ENCODE measurements at regions not wholly inside any gene's neighbourhood (a gene's known extent, or its start where the extent isn't known, plus 50 kb on each side); places are given as distances from the start of the nearest gene placed in this dataset.
"Not testable (repeated sequence)": the region's sequence is repeated elsewhere in the genome, so short reads cannot be mapped to it uniquely, and the experiment has no call there.

DNA sequence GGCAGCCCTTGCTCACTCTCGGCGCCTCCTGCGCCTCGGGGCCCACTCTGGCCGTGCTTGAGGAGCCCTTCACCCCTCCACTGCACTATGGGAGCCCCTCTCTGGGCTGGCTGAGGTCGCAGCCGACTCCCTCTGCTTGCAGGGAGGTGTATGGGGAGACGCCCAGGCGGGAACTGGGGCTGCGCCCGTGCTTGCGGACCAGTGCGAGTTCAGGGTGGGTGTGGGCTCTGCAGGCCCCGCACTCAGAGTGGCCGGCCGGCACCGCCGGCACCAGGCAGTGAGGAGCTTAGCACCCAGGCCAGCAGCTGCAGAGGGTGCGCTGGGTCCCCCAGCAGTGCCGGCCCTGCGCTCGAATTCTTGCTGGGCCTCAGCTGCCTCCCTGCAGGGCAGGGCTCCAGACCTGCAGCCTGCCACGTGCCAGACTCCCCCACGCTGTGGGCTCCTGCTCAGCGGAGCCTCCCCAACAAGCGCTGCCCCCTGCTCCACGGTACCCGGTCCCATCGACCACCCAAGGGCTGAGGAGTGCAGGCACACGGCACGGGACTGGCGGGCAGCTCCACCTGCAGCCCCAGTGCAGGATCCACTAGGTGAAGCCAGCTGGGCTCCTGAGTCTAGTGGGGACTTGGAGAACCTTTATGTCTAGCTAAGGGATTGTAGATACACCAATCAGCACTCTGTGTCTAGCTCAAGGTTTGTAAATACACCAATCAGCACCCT lies 54.0 kb upstream of the WWC2 start:
- not testable (repeated sequence) for DNase-seq

DNA sequence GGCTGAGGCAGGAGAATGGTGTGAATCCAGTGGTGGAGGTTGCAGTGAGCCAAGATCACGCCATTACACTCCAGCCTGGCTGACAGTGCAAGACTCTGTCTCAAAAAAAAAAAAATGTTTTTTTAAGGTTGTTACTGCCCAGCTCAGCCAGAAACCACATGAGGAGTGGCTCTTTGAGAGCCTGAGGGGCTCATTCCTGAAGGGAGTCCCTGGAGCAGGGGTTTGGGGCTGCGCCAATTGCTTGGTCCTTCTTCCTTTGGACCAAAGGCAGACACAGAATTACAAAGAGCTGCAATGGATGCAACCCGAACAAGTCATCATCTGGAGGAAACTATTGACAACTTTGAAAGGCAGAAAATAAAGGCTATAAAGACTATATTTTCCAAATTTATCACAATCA lies 60.6 kb upstream of the WWC2 start:
- DNase-seq: no peak

DNA sequence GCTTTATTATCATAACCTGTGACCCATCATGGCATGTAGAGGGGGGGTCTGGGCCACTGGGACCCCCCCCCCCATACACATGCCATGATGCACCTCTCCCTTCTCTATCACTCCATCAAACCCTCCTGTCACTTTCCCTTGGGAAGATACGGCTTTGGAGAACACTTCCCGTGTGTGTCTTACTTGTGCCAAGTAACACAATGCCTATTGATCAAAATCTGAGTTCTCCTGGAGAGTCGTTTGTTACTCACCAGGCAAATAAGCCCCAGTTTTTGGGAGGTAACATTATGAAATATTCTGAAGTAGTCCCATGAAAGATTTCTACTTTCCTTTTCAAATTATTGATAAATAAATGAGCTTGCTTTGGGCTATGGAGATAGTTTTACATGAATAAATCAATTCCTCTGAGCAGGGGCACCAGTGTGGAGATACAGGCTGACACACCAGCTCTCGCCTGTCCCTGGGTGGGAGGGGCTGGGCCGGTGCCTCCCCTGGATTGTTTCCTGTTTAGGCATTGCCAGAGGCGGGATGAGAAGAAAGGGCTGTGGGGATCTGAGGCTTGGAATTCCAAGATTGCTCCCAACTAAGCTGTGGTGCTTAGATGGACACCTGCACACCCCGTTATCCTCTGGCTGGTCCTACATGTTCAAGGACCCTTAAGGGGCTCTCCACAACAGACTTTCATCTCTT lies 63.2 kb upstream of the WWC2 start:
- no peak for DNase-seq

- no peak for DNase-seq
These were observed 63.8 kb upstream of the WWC2 start for GRCh38 chr4:183035256-183035655.

DNA sequence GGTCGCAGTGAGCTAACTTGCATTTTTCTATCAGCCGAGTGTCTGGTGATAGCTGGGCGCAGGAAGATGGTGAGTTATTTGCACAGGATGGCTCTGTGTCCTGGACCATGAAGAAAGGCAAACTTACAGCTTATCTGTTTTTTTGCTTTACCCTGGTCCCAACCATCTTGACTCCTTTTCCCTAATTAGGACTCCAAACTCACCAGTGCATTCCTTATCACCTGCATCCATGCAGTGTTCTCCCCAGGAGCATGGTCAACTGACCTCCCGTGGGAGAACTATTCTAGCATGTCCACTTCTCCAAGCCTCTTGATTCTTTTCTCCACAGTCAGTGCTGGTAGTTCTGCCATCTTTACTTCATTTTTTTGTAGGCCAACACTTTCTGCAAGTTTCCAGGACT lies 68.2 kb upstream of the WWC2 start:
- DNase-seq: no peak

DNA sequence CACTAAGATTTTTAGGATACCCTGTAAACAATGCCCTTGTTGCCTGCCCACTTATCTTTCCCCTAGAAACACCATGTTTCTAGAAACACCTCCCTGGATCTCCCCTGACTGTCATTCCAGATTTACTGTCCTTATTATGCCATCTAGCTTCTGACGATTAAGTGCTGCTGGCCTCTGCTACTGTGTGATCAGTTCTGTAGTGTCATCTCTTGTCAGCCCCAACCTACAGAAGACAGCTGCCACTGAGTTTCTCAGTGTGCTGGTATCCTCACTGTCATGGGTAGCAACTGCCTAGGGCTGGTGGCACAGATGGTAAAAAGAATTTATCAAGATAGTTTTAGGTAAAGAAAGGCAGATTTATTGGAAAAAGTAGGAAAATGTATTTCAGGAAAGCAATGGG lies 68.7 kb upstream of the WWC2 start:
- no peak for DNase-seq

DNA sequence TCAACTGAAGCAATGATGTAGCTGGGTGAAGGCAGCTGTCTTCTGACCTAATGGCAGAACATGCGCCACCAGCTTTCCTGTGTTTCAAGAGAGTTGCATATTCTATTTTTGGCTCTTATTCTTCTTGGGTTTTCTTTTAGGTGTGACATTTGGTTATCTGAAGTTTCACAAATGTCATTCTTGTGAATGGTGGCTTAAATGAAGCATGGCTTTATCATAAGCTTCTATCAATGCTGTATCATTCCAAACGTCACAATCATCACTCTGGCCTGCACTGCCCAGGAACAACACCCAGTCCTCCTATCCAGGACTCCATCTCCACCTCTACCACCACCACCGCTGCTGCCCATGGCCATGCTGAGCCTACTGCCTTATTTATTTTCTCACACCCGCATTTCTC lies 69.7 kb upstream of the WWC2 start:
- no peak for DNase-seq

DNA sequence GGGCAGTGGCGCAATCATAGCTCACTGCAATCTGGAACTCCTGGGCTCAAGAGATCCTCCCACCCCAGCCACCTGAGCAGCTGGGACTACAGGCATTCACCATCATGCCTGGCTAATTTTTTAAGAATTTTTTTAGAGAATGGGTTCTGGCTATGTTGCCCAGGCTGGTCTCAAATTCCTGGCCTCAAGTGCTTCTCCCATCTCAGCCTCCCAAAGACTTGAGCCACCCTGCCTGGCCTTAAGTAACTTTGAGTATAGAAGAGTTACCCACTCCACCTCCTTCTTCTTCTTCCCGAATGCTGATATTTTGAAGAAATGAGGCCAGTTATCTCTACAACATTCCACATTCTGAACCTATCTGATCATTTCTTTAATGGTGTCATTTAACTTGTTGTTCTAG lies 72.4 kb upstream of the WWC2 start:
- no peak for DNase-seq

GRCh38 chr4:183022617-183023016 lies 76.4 kb upstream of the WWC2 start:
- no peak for DNase-seq

DNA sequence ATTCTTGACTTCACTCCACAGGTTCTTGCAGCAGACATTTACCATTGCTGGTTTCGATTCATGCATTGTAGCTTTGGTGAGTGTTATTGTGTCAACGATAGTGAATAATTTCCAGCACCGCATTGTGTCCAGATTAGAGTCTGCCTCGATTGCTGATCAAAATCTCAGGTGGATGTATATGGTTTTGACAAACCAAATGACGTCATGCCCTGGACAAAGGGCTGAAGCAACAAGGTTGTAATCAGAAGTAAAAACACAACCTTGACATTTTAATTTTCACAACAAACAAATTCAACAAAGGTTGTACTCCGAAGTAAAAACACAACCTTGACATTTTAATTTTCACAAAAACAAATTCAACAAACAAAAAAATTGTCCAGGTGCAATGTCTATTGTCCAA lies 81.1 kb upstream of the WWC2 start:
- no peak for DNase-seq

GRCh38 chr4:183014361-183015084 lies 84.5 kb upstream of the WWC2 start:
- no peak for DNase-seq

DNA sequence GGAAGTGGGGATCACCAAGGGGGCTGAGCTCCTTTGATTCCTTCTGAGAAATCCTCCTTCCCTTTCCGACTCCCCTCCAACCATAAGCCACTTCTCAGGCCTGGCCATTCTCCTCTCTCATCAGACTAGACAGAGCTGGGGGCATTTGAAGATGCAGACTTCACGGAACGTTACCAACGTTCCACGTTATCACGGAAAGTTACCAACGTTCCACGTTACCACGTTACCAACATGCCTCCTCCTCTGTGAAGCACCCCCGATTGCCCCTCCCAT lies 85.4 kb upstream of the WWC2 start:
- DNase-seq: no peak

GRCh38 chr4:183012879-183013729 lies 86.0 kb upstream of the WWC2 start:
- no peak for DNase-seq

GRCh38 chr4:183011213-183011907 lies 87.7 kb upstream of the WWC2 start:
- no peak for DNase-seq

GRCh38 chr4:183008492-183008891 lies 90.6 kb upstream of the WWC2 start:
- DNase-seq: no peak

- not testable (repeated sequence) for DNase-seq
These were observed 87.2 kb upstream of the DCTD start for GRCh38 chr4:183004370-183004769.

DNA sequence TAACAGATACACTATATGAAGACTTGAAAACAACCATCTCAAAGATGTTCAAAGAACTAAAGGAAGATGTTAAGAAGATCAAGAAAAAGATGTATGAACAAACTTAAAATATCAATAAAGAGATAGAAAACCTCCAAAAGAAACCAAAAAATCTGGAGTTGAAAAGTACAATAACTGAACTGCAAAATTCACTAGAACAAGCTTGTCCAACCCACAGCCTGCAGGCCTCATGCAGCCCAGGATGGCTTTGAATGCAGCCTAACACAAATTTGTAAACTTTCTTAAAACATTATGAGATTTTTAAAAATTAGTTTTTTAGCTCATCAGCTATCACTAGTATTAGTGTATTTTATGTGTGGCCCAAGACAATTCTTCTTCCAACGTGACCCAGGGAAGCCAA lies 77.0 kb upstream of the DCTD start:
- no peak for DNase-seq

GRCh38 chr4:182978152-182978827 lies 61.1 kb upstream of the DCTD start:
- DNase-seq: peak in 1 of 3 donors; percentile 25

DNA sequence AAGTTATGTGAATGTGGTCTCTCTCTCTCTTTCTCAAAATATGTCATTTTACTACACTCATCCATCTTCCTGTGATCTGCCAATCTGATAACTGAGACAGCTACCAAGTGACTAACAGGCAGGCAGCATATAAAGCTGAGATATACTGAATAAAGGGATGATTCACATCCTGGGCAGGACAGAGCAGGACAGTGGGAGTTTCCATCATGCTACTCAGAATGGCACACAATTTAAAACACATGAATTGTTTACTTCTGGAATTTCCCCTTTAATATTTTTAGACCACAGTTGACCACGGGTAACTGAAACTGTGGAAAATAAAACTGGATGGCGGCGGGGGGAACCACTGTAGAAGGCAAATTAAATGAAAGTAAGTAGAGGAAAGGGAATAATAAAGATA lies 58.6 kb upstream of the DCTD start:
- DNase-seq: peak; percentile 79 to 92 (median 84)

DNA sequence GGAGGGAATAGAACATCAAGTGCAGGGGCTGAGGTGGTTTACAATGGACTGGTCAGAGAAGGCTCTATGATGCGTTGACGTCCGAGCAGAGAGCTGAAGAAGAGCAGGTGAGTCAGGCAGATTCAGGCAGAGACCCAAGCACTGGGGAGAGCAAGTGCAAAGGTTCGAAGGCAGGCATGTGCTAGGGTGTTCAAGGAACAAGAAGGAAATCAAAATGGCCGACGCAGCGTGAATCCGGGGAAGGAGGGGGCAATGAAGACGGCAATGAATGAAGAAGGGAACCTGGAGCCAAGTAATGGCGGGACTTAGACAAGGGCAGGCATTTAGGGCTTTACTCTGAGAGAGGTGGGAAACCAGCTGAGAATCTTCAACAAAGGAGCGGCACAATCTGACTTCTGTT lies 56.8 kb upstream of the DCTD start:
- no peak for DNase-seq

- no peak for DNase-seq
These were observed 56.3 kb upstream of the DCTD start for GRCh38 chr4:182973511-182973911.

DNA sequence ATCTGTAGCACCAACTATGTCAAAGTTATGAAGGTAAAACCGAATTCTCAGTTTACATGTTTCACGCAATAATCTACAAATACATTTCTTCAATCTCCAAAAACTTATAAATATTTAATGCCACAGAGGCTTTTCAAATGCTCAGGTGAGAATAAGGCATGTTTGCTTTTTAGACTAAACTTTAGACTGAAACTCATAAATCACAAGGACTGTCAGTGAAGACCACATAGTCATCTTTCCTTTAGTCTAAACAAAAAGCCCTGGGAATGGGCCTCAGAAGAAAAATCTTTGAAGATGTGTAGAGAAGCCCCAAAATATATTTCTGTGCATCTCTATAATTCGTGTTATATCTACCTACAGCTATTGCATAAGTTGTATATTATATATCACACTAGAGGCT lies 54.5 kb upstream of the DCTD start:
- DNase-seq: no peak
